ENCODE measurements at regions not wholly inside any gene's neighbourhood (a gene's known extent, or its start where the extent isn't known, plus 50 kb on each side); places are given as distances from the start of the nearest gene placed in this dataset.

GRCh38 chr22:26732284-26732683 is 74.9 kb downstream of the MIAT start:
- no peaks in the 10 kb centered on the region for H3K9me3 ChIP-seq (ENCODE audit: low read depth)
- DNase-seq (ENCODE audit: low read depth in 1 of 2, low spot score in 1 of 2), result no peak
- H3K36me3 ChIP-seq, result no peaks in the 10 kb centered on the region
- peaks cover 6% of the 10 kb centered on the region for H3K4me1 ChIP-seq (ENCODE audit: low read depth)
- H3K27me3 ChIP-seq, result no peaks in the 10 kb centered on the region
- no peak for TF ChIP-seq CTCF (IDR thresholded peaks at IDR 0.05; ENCODE audit: low read depth, low read length)
- no peak overlapping the region for H3K27ac ChIP-seq
- H3K4me3 ChIP-seq, result no peak overlapping the region

- TF ChIP-seq CTCF (IDR thresholded peaks at IDR 0.05; ENCODE audit: low read depth, low read length), result no peak
- Histone ChIP-seq H3K9me3 (ENCODE audit: low read depth) (no peaks in the 10 kb centered on the region), H3K27me3 (no peaks in the 10 kb centered on the region), H3K36me3 (no peaks in the 10 kb centered on the region), H3K4me3 (no peak overlapping the region), H3K27ac (no peak overlapping the region), H3K4me1 (ENCODE audit: low read depth) (peaks cover 6% of the 10 kb centered on the region)
- no peak for DNase-seq (ENCODE audit: low read depth in 1 of 2, low spot score in 1 of 2)
Observed at GRCh38 chr22:26734339-26735018, 77.1 kb downstream of the MIAT start.

- Histone ChIP-seq H3K27ac (no peak overlapping the region), H3K27me3 (no peaks in the 10 kb centered on the region), H3K4me3 (no peak overlapping the region), H3K9me3 (ENCODE audit: low read depth) (no peaks in the 10 kb centered on the region), H3K36me3 (no peaks in the 10 kb centered on the region), H3K4me1 (ENCODE audit: low read depth) (peaks cover 6% of the 10 kb centered on the region)
- peak in 1 of 2 donors; percentile 12 for DNase-seq (ENCODE audit: low read depth in 1 of 2, low spot score in 1 of 2)
- no peak for TF ChIP-seq CTCF (IDR thresholded peaks at IDR 0.05; ENCODE audit: low read depth, low read length)
Observed at GRCh38 chr22:26735019-26735409, 77.6 kb downstream of the MIAT start.

GRCh38 chr22:26737262-26737661 is 79.9 kb downstream of the MIAT start:
- Histone ChIP-seq H3K36me3 (no peaks in the 10 kb centered on the region), H3K27me3 (no peaks in the 10 kb centered on the region), H3K4me3 (no peak overlapping the region), H3K4me1 (ENCODE audit: low read depth) (peaks cover 6% of the 10 kb centered on the region), H3K9me3 (ENCODE audit: low read depth) (no peaks in the 10 kb centered on the region), H3K27ac (no peak overlapping the region)
- no peak for TF ChIP-seq CTCF (IDR thresholded peaks at IDR 0.05; ENCODE audit: low read depth, low read length)
- no peak for DNase-seq (ENCODE audit: low read depth in 1 of 2, low spot score in 1 of 2)

GRCh38 chr22:26740253-26740652 is 82.9 kb downstream of the MIAT start:
- Histone ChIP-seq H3K27me3 (no peaks in the 10 kb centered on the region), H3K4me3 (no peak overlapping the region), H3K4me1 (ENCODE audit: low read depth) (peaks cover 2% of the 10 kb centered on the region), H3K9me3 (ENCODE audit: low read depth) (no peaks in the 10 kb centered on the region), H3K36me3 (no peaks in the 10 kb centered on the region), H3K27ac (no peak overlapping the region)
- peak in 1 of 2 donors; percentile 13 for DNase-seq (ENCODE audit: low read depth in 1 of 2, low spot score in 1 of 2)
- no peak for TF ChIP-seq CTCF (IDR thresholded peaks at IDR 0.05; ENCODE audit: low read depth, low read length)

Data from cardiac muscle cell (in vitro differentiated cells and primary cell).